Ascending aorta (tissue), 2 donors: ENCODE measurements at regions not wholly inside any gene's neighbourhood (a gene's known extent, or its start where the extent isn't known, plus 50 kb on each side); places are given as distances from the start of the nearest gene placed in this dataset.

Experiments
- DNase-seq, 2 donors: peaks; one replicate each; pipeline ENCODE4 v3.0.0-alpha.2; 2019; ENCODE audit warnings: low spot score in 2 of 2
- H3K27ac ChIP-seq, 2 donors: fragments of 200-600 bp; sonication (generic); one replicate each; pipeline ENCODE4 v1.5.1; 2016 to 2017; ENCODE audit warnings: mild to moderate bottlenecking in 1 of 2
- H3K27me3 ChIP-seq: fragments of 200-600 bp; sonication (generic); one replicate; pipeline ENCODE4 v1.5.1; 2017
- H3K36me3 ChIP-seq, 2 donors: fragments of 200-600 bp; sonication (generic); one replicate each; pipeline ENCODE4 v1.5.1; 2016
- H3K4me1 ChIP-seq, 2 donors: fragments of 200-600 bp; sonication (generic); one replicate each; pipeline ENCODE4 v1.5.1; 2016 to 2017; ENCODE audit warnings: mild to moderate bottlenecking in 1 of 2
- H3K4me3 ChIP-seq, 2 donors: fragments of 200-600 bp; sonication (generic); one replicate each; pipeline ENCODE4 v1.5.1; 2016 to 2017; ENCODE audit warnings: mild to moderate bottlenecking in 1 of 2
- H3K9me3 ChIP-seq, 2 donors: fragments of 200-600 bp; sonication (generic); one replicate each; pipeline ENCODE4 v1.5.1; 2016
- intact Hi-C: fragments of 100-400 bp; cut with DNase I; formaldehyde crosslinking; loops from one replicate; pipeline ENCODE4 v1.15.1; 2023
- TF ChIP-seq, protein P1 (sequence below), 3 experiments: fragments of 200-600 bp in 2 of 3; fragments of 450-650 bp in 1 of 3; sonication (generic) in 2 of 3; IDR thresholded peaks; one replicate each; pipeline ENCODE4 v1.5.1; 2016 to 2019; ENCODE audit warnings: antibody characterized with exemption in 3 of 3, mild to moderate bottlenecking in 1 of 3, moderate library complexity in 1 of 3

DNA sequence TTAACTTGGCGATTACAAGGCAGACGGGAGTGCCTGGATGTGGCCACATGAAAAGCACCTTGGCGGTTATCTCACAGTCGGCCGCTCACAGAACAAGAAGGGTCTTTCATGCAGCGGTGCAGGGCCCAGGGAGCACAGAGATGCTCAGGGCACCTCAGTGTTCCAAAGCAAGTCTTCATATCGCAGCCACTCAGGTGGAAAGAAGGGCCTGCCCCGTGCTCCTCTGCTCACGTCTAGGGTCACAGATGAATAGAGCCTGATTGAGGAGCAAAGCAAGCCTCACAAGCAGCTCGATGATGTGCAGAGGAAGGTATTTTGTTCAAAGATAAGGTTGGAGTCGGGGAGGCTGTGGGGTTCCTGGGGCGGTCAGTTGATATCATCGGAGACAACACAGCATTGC, 297.8 kb downstream of the WDR11 start:
- Histone ChIP-seq H3K36me3 (no peaks in the 10 kb centered on the region), H3K4me3 (no peak overlapping the region), H3K4me1 (no peaks in the 10 kb centered on the region), H3K9me3 (peaks cover 0 to 4% of the 10 kb centered on the region in 2 donors), H3K27ac (no peak overlapping the region), H3K27me3 (no peaks in the 10 kb centered on the region)
- DNase-seq: no peak
- TF ChIP-seq, protein P1, sequence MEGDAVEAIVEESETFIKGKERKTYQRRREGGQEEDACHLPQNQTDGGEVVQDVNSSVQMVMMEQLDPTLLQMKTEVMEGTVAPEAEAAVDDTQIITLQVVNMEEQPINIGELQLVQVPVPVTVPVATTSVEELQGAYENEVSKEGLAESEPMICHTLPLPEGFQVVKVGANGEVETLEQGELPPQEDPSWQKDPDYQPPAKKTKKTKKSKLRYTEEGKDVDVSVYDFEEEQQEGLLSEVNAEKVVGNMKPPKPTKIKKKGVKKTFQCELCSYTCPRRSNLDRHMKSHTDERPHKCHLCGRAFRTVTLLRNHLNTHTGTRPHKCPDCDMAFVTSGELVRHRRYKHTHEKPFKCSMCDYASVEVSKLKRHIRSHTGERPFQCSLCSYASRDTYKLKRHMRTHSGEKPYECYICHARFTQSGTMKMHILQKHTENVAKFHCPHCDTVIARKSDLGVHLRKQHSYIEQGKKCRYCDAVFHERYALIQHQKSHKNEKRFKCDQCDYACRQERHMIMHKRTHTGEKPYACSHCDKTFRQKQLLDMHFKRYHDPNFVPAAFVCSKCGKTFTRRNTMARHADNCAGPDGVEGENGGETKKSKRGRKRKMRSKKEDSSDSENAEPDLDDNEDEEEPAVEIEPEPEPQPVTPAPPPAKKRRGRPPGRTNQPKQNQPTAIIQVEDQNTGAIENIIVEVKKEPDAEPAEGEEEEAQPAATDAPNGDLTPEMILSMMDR (IDR thresholded peaks at IDR 0.05): no peak
- intact Hi-C loops: no loop called here

DNA sequence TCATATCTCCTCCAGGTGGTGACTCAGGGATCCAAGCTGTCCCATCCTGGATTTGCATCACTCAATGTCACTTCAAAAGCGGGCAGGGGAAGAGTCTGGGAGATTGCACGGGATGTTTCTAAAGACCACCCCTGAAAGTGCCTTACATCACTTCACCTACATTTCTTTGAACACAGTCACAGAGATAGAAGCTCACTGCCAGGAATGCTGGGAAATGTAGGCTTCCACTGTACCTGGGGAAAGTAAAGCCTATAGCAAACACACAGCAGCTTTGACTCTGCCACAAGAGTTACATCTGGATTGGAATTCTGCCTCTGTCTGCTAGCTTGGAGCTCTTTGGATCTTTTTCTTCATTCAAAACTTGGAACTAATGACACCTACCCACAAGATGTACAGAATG, 300.9 kb downstream of the WDR11 start:
- no peak for DNase-seq
- TF ChIP-seq, protein P1 (IDR thresholded peaks at IDR 0.05): no peak
- no peak overlapping the region for H3K27ac ChIP-seq
- no peaks in the 10 kb centered on the region for H3K27me3 ChIP-seq
- H3K36me3 ChIP-seq: no peaks in the 10 kb centered on the region
- H3K4me1 ChIP-seq: no peaks in the 10 kb centered on the region
- H3K4me3 ChIP-seq: no peak overlapping the region
- peaks cover 0 to 3% of the 10 kb centered on the region in 2 donors for H3K9me3 ChIP-seq
- intact Hi-C loops: no loop called here

GRCh38 chr10:121152935-121153334, 301.8 kb downstream of the WDR11 start:
- DNase-seq: no peak
- Histone ChIP-seq H3K27ac (no peak overlapping the region), H3K4me3 (no peak overlapping the region), H3K27me3 (no peaks in the 10 kb centered on the region), H3K36me3 (no peaks in the 10 kb centered on the region), H3K4me1 (no peaks in the 10 kb centered on the region), H3K9me3 (no peaks in the 10 kb centered on the region)
- intact Hi-C loops: no loop called here
- TF ChIP-seq, protein P1 (IDR thresholded peaks at IDR 0.05): no peak

DNA sequence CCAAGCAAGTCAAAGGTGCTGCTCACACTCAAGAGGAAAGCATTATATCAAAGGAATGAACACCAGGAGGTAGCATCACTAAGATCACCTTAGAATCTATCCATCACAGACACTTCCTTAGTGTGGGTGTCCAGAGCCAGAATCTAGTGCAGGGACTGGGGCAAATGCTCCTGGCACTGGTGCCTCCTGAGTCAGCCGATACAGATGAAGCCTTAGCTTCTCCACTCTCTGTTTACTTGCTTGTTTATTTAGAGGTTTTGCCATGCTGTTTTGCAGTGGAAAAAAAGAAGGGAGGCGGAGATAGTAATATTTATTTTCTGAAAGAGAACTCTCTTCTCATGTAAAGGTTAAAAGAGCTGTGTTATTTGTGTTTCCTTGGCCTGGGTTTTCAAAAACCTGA, 303.1 kb downstream of the WDR11 start:
- no peak for DNase-seq

GRCh38 chr10:121154846-121155245, 303.7 kb downstream of the WDR11 start:
- Histone ChIP-seq H3K27me3 (no peaks in the 10 kb centered on the region), H3K4me1 (no peaks in the 10 kb centered on the region), H3K36me3 (no peaks in the 10 kb centered on the region), H3K4me3 (no peak overlapping the region), H3K27ac (no peak overlapping the region), H3K9me3 (no peaks in the 10 kb centered on the region)
- no peak for DNase-seq
- intact Hi-C loops: no loop called here
- TF ChIP-seq, protein P1 (IDR thresholded peaks at IDR 0.05): no peak

More for the DNA sequence above, 303.1 kb downstream of the WDR11 start:
- no peaks in the 10 kb centered on the region for H3K4me1 ChIP-seq
- no peaks in the 10 kb centered on the region for H3K27me3 ChIP-seq
- no peaks in the 10 kb centered on the region for H3K9me3 ChIP-seq
- TF ChIP-seq, protein P1 (IDR thresholded peaks at IDR 0.05): no peak
- H3K36me3 ChIP-seq: no peaks in the 10 kb centered on the region
- no peak overlapping the region for H3K27ac ChIP-seq
- H3K4me3 ChIP-seq: no peak overlapping the region
- intact Hi-C loops: no loop called here
